NCI-H1092 (cell line): ENCODE measurements at regions not wholly inside any gene's neighbourhood (a gene's known extent, or its start where the extent isn't known, plus 50 kb on each side); places are given as distances from the start of the nearest gene placed in this dataset.
"Not testable (repeated sequence)": the region's sequence is repeated elsewhere in the genome, so short reads cannot be mapped to it uniquely, and the experiment has no call there.

Experiments
- DNase-seq: peaks from one replicate; lab custom pipeline; 2025; lab: John Stamatoyannopoulos, UW

- no peak for DNase-seq
These were observed 82.5 kb upstream of the CREB5 start for GRCh38 chr7:28329661-28330363.

DNA sequence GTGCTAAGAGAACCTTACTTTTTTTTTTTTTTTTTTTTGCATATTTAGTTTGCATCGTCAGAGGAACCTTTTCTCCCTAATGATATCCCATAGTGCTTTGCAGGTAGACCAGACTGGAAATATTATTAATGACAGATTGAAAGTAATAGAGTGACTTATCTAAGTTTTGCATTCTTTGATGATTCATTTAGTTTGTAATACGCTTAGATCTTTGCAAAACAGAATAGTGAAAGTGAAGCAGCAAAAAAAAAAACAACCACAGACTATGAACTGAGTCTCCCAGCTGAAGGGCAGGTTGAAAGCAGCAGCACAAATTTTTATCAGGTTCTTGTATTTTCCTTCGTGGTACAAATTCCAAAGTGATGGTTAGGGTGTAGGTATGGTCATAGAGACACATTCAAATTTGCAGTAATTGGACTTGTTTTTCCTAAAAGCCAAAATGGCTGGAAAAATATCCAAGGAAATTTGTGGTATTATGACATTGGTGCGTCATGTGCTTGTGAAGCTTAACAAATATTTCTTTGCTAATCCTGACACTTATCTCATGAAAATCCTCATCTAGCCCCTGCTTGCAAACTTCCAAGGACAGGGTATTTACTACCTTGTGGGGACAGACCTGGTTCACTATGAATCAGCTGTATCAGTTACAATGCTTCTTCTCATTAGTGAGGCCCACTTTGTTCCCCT, 81.8 kb upstream of the CREB5 start:
- DNase-seq: no peak

GRCh38 chr7:28332046-28332445, 80.3 kb upstream of the CREB5 start:
- DNase-seq: no peak

DNA sequence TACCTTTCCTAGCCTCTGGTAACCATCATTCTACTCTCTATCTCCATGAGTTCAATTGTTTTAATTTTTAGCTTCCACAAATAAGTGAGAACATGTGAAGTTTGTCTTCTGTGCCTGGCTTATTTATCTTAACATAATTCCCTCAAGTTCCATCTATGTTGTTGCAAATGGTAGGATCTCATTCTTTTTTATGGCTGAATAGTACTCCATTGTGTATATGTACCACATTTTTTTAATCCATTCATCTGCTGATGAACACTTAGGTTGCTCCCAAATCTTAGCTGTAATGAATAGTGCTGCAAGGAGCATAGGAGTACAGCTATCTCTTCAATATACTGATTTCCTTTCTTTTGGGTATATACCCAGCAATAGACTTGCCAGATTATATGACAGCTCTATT, 78.8 kb upstream of the CREB5 start:
- not testable (repeated sequence) for DNase-seq

GRCh38 chr7:28336806-28337205, 75.5 kb upstream of the CREB5 start:
- DNase-seq: no peak

- DNase-seq: no peak
These were observed 74.3 kb upstream of the CREB5 start for GRCh38 chr7:28338041-28338440.

- DNase-seq: no peak
These were observed 68.9 kb upstream of the CREB5 start for GRCh38 chr7:28343462-28343861.

DNA sequence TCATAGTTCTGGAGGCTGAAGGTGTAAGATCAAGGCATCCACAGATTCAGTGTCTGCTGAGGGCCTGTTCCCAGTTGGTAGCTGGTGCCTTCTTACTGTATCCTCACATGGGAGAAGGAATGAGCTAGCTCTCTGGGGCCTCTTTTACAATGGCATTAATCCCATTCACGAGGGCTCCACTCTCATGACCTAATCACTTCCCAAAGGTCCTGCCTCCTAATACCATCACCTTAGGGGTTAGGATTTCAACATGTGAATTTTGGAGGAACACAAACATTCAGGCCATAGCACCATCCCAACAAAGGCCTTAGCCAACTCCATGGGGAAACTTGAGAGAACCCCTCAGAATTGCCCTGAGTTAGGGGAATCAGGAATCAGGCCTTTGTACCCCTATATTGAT, 66.1 kb upstream of the CREB5 start:
- no peak for DNase-seq

GRCh38 chr7:28346676-28347363, 65.5 kb upstream of the CREB5 start:
- DNase-seq: no peak

- DNase-seq: no peak
These were observed 64.6 kb upstream of the CREB5 start for GRCh38 chr7:28347475-28348318.

DNA sequence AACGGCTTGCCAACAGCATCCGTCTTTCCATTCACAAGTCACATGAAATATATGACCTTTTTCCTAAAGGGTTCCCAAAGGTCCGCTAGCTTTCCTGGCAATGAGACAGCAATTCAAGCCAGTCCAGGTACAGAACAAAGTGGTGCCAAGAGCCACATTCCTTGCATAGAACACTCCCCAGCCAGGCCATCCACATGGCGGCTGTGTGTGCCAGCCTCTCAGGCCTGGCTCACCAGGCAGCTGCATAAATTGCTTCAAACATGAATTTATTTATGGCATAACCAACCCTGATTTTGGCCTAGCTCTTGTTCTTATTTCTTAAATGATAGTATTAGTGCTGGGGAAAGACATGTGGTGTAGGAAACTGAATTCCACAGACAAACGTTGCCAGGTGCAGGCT, 63.7 kb upstream of the CREB5 start:
- DNase-seq: no peak

DNA sequence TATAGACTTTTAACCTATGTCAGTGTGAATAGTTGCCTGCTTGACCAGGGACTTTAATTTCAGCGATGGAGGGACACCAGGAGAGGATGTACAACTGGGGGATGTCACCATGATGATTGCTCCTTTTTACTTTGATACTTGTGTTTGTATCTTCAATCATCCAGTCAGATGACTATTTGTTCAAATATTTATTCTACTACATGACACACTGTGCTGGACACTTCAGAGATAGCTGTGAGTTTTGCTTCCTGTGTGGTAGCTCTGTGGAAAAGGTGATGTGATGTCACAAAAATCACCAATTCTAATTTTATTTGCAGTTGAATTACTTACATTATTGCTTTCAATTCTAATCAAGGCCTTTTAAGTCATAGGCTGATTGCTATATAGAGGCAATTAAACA, 62.7 kb upstream of the CREB5 start:
- DNase-seq: no peak

DNA sequence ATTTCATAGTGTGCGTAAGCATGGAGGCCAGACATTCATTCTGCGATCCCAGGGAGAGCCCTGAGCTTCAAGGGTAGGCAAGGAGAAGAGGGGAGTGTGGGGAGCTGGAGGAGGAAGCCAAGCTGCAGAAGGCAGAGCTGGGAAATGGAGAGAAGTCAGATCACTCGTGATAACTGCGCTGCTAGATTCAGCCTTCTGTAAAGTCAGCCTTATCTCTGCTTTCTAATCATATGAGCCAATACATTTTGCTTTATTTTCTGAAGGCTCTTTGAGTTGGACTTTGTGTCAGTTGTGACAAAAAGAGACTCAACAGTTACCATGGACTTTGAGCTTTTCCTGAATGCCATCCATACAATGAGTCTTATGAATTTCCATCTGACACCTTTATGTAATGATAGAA, 61.7 kb upstream of the CREB5 start:
- DNase-seq: no peak

DNA sequence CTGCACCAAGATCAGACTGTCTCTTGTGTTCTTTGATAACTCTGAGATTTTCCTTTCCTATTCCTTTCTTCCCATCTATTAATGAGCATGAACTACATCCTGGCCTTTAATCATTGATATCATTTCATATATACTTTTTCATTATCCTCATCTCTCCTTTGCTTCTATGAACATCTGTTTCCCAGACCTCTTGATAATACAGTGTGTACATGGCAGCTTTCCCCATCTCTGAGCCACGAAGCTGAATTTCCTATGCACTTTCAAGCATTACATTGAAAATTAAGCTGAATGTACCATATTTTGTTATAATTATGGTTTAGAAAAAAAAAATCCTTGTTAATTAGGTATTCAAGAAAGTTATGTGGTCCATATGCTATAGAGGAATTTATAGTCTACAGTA, 60.9 kb upstream of the CREB5 start:
- DNase-seq: no peak

- DNase-seq: no peak
These were observed 57.5 kb upstream of the CREB5 start for GRCh38 chr7:28354601-28355402.

DNA sequence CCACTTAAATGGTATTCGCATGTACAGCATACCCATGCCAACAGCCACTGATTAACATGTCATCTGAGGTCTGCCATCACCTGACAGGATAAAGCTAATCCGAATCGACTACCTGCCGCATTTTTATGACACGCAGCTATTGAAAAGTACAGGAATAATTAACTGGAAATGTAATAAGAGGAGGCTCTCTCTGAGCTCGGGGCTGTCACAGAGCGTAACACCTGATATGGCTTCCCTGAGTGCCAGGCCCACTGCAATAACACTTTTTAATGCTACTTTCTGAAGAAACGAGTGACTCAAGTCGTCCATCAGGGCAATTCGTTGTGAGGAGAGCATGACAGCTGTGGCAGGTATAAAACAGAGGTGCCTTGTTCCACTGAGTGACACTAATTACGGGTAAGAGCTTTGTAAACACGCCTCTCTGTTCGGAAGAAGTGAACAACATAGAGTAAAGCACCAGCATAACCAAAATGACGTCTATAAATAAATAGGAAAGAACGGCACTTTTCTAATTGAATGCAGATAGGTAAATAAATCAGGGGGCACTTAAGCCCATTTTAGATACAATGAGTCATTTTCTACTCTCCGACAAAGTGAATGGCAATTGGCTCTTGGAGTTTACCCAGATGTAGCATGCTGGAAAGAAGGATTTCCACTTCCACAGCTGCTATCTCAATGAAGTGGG, 56.5 kb upstream of the CREB5 start:
- DNase-seq: peak; percentile 94

- DNase-seq: no peak
These were observed 55.7 kb upstream of the CREB5 start for GRCh38 chr7:28356619-28357018.

- no peak for DNase-seq
These were observed 53.9 kb upstream of the CREB5 start for GRCh38 chr7:28358423-28358868.

DNA sequence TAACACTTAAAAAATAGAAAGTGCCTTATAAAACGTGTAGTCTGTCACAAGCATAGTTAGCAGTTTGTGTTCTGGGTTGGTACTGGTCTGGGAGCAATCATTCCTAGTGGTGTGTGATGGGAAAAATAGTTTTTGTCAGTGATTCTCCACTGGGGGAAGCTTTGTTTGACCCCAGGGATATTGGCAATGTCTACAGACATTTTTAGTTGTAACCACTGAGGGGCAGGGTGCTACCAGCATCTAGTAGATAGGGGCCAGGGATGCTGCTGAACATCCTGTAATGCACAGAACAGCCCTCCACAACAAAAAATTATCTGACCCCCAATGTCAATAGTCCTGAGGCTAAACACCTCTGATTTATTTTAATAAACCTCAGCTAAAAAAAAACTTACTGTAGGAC, 51.6 kb upstream of the CREB5 start:
- DNase-seq: no peak

GRCh38 chr7:28361551-28361950, 50.8 kb upstream of the CREB5 start:
- DNase-seq: no peak

DNA sequence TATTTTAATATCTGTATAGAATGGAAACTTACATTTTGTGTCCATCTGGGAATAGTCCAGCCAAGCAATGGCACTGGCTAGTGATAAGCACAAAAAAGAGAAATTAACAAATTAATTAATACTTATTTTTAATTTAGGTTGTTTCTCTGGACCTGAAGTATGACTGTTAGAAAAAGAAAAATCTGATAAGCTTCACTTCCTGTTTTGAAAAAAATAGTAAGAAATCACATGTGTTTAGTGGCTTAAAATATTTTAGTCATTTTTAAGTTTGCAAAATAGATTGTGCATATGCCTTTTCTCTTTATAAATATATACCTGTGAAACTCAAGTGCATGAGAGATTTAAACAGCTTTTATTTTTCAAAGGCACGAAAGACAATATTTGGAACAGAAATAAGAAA, 50.1 kb upstream of the CREB5 start:
- no peak for DNase-seq
